ENCODE measurements at regions not wholly inside any gene's neighbourhood (a gene's known extent, or its start where the extent isn't known, plus 50 kb on each side); places are given as distances from the start of the nearest gene placed in this dataset.

- no peak for DNase-seq
- H3K27me3 ChIP-seq: no peaks in the 10 kb centered on the region
- H3K9me3 ChIP-seq (replicated peaks in 1 of 3): no peaks in the 10 kb centered on the region
- H3K27ac ChIP-seq: no peak overlapping the region
- no peak for TF ChIP-seq POLR2A (IDR thresholded peaks at IDR 0.05)
- no peaks in the 10 kb centered on the region for H3K36me3 ChIP-seq (replicated peaks in 1 of 2)
- no peaks in the 10 kb centered on the region for H3K4me1 ChIP-seq (replicated peaks in 1 of 2)
- no peak overlapping the region for H3K4me3 ChIP-seq
- intact Hi-C loops (cut with DNase I): no loop called here
- WGBS, 4 donors: 91 to 100% (median 98%) methylated on average over 1 of the region's 1 CpG
Observed at GRCh38 chr11:94678901-94679300, 89.3 kb upstream of the AMOTL1 start.

- Histone ChIP-seq H3K27ac (no peak overlapping the region), H3K4me1 (replicated peaks in 1 of 2) (no peaks in the 10 kb centered on the region), H3K36me3 (replicated peaks in 1 of 2) (no peaks in the 10 kb centered on the region), H3K4me3 (no peak overlapping the region), H3K9me3 (replicated peaks in 1 of 3) (no peaks in the 10 kb centered on the region), H3K27me3 (no peaks in the 10 kb centered on the region)
- 84 to 90% (median 85%) methylated on average over 5 of the region's 5 CpGs for WGBS, 4 donors
- TF ChIP-seq CTCF (IDR thresholded peaks at IDR 0.05) (no peak), POLR2A (IDR thresholded peaks at IDR 0.05) (no peak)
- no peak for DNase-seq
- intact Hi-C loops (cut with DNase I): no loop called here
Observed at GRCh38 chr11:94680426-94680825, 87.7 kb upstream of the AMOTL1 start.

- intact Hi-C loops (cut with DNase I): no loop called here
- 70 to 85% (median 75%) methylated on average over 1 of the region's 1 CpG for WGBS, 4 donors
- no peak for TF ChIP-seq CTCF (IDR thresholded peaks at IDR 0.05)
- no peak for TF ChIP-seq POLR2A (IDR thresholded peaks at IDR 0.05)
- no peak for DNase-seq
- no peak overlapping the region for H3K27ac ChIP-seq
- H3K36me3 ChIP-seq (replicated peaks in 1 of 2): no peaks in the 10 kb centered on the region
- no peaks in the 10 kb centered on the region for H3K9me3 ChIP-seq (replicated peaks in 1 of 3)
- no peak overlapping the region for H3K4me3 ChIP-seq
- H3K27me3 ChIP-seq: no peaks in the 10 kb centered on the region
- no peaks in the 10 kb centered on the region for H3K4me1 ChIP-seq (replicated peaks in 1 of 2)
Observed at GRCh38 chr11:94681140-94681539, 87.0 kb upstream of the AMOTL1 start.

- Histone ChIP-seq H3K4me1 (replicated peaks in 1 of 2) (no peaks in the 10 kb centered on the region), H3K9me3 (replicated peaks in 1 of 3) (no peaks in the 10 kb centered on the region), H3K4me3 (no peak overlapping the region), H3K27me3 (no peaks in the 10 kb centered on the region), H3K27ac (no peak overlapping the region), H3K36me3 (replicated peaks in 1 of 2) (no peaks in the 10 kb centered on the region)
- WGBS, 4 donors: 64 to 79% (median 69%) methylated on average over 1 of the region's 1 CpG
- intact Hi-C loops (cut with DNase I): no loop called here
- DNase-seq: no peak
- no peak for TF ChIP-seq CTCF (IDR thresholded peaks at IDR 0.05)
- TF ChIP-seq POLR2A (IDR thresholded peaks at IDR 0.05): no peak
Observed at GRCh38 chr11:94681852-94682251, 86.3 kb upstream of the AMOTL1 start.

- Histone ChIP-seq H3K36me3 (replicated peaks in 1 of 2) (no peaks in the 10 kb centered on the region), H3K4me3 (no peak overlapping the region), H3K27me3 (no peaks in the 10 kb centered on the region), H3K4me1 (replicated peaks in 1 of 2) (no peaks in the 10 kb centered on the region), H3K27ac (no peak overlapping the region), H3K9me3 (replicated peaks in 1 of 3) (no peaks in the 10 kb centered on the region)
- WGBS, 4 donors: 81 to 92% (median 89%) methylated on average over 4 of the region's 4 CpGs
- DNase-seq: no peak
- TF ChIP-seq POLR2A (IDR thresholded peaks at IDR 0.05) (no peak), CTCF (IDR thresholded peaks at IDR 0.05) (no peak)
- intact Hi-C loops (cut with DNase I): no loop called here
Observed at GRCh38 chr11:94694309-94695060, 73.7 kb upstream of the AMOTL1 start.
